HL-60 (cell line): ENCODE measurements at regions not wholly inside any gene's neighbourhood (a gene's known extent, or its start where the extent isn't known, plus 50 kb on each side); places are given as distances from the start of the nearest gene placed in this dataset.

ENCODE experiments used
- DNase-seq, 2 experiments: peaks; one replicate each; pipeline ENCODE4 v3.0.0-alpha.2; 2010 to 2020; ENCODE audit warnings: low read depth in 1 of 2, low spot score in 1 of 2
- H3K27ac ChIP-seq: fragments of 250-450 bp; sonication (Bioruptor Pico); replicated peaks from 2 replicates; pipeline ENCODE4 v1.5.1; 2020; ENCODE audit warnings: mild to moderate bottlenecking, moderate library complexity
- H3K27me3 ChIP-seq: fragments of 250-450 bp; sonication (Bioruptor Pico); 2 replicates; pipeline ENCODE4 v1.5.1; 2021; ENCODE audit warnings: mild to moderate bottlenecking, moderate library complexity; ENCODE audit not compliant: insufficient read depth, poor library complexity, severe bottlenecking
- H3K4me3 ChIP-seq: replicated peaks from 2 replicates; pipeline ENCODE4 v1.5.1; 2011; ENCODE audit warnings: mild to moderate bottlenecking, control low read depth, low read length; ENCODE audit not compliant: insufficient read depth
- CTCF ChIP-seq: IDR thresholded peaks from one replicate; pipeline ENCODE4 v1.5.1; 2011; ENCODE audit warnings: low read length, control low read depth, inconsistent platforms; ENCODE audit not compliant: insufficient read depth
- GABPA ChIP-seq: IDR thresholded peaks from 2 replicates; pipeline ENCODE4 v1.6.1; 2012; ENCODE audit warnings: low read depth
- POLR2AphosphoS5 ChIP-seq: IDR thresholded peaks from 2 replicates; pipeline ENCODE4 v1.6.1; 2012; ENCODE audit warnings: low read depth
- REST ChIP-seq: IDR thresholded peaks from 2 replicates; pipeline ENCODE4 v1.6.1; 2012; ENCODE audit warnings: low read depth; ENCODE audit not compliant: insufficient replicate concordance
- SPI1 ChIP-seq: IDR thresholded peaks from 2 replicates; pipeline ENCODE4 v1.6.1; 2012; ENCODE audit warnings: low read depth, mild to moderate bottlenecking, borderline replicate concordance

- Histone ChIP-seq H3K4me3 (no peak overlapping the region), H3K27ac (no peak overlapping the region), H3K27me3 (no peaks in the 10 kb centered on the region)
- TF ChIP-seq SPI1: no peak
- no peak for TF ChIP-seq CTCF
- TF ChIP-seq GABPA: no peak
- TF ChIP-seq POLR2AphosphoS5: no peak
- no peak for TF ChIP-seq REST
- no peak for DNase-seq
These were observed 585.9 kb downstream of the DIPK2A start for GRCh38 chr3:144557515-144557914.

- no peak overlapping the region for H3K4me3 ChIP-seq
- no peaks in the 10 kb centered on the region for H3K27me3 ChIP-seq
- TF ChIP-seq GABPA (no peak), SPI1 (no peak), POLR2AphosphoS5 (no peak)
- no peak overlapping the region for H3K27ac ChIP-seq
- no peak for DNase-seq
These were observed 592.4 kb downstream of the DIPK2A start for GRCh38 chr3:144564011-144564410.

- Histone ChIP-seq H3K4me3 (no peak overlapping the region), H3K27me3 (no peaks in the 10 kb centered on the region), H3K27ac (no peak overlapping the region)
- DNase-seq: no peak
- TF ChIP-seq SPI1 (peak; percentile 9; the same call in 1 of the 2 replicates), GABPA (no peak)
These were observed 594.7 kb downstream of the DIPK2A start for GRCh38 chr3:144566320-144566719.

- TF ChIP-seq GABPA: no peak
- TF ChIP-seq SPI1: no peak
- TF ChIP-seq POLR2AphosphoS5: no peak
- TF ChIP-seq CTCF: no peak
- no peak for TF ChIP-seq REST
- no peak overlapping the region for H3K27ac ChIP-seq
- no peak overlapping the region for H3K4me3 ChIP-seq
- DNase-seq: no peak
- no peaks in the 10 kb centered on the region for H3K27me3 ChIP-seq
These were observed 598.0 kb downstream of the DIPK2A start for GRCh38 chr3:144569651-144570050.

GRCh38 chr3:144583871-144584270 is 612.2 kb downstream of the DIPK2A start:
- Histone ChIP-seq H3K27ac (no peak overlapping the region), H3K27me3 (no peaks in the 10 kb centered on the region), H3K4me3 (no peak overlapping the region)
- DNase-seq: no peak
- TF ChIP-seq SPI1 (no peak), CTCF (no peak), POLR2AphosphoS5 (no peak), GABPA (no peak), REST (no peak)
